ENCODE measurements at regions not wholly inside any gene's neighbourhood (a gene's known extent, or its start where the extent isn't known, plus 50 kb on each side); places are given as distances from the start of the nearest gene placed in this dataset.

DNA sequence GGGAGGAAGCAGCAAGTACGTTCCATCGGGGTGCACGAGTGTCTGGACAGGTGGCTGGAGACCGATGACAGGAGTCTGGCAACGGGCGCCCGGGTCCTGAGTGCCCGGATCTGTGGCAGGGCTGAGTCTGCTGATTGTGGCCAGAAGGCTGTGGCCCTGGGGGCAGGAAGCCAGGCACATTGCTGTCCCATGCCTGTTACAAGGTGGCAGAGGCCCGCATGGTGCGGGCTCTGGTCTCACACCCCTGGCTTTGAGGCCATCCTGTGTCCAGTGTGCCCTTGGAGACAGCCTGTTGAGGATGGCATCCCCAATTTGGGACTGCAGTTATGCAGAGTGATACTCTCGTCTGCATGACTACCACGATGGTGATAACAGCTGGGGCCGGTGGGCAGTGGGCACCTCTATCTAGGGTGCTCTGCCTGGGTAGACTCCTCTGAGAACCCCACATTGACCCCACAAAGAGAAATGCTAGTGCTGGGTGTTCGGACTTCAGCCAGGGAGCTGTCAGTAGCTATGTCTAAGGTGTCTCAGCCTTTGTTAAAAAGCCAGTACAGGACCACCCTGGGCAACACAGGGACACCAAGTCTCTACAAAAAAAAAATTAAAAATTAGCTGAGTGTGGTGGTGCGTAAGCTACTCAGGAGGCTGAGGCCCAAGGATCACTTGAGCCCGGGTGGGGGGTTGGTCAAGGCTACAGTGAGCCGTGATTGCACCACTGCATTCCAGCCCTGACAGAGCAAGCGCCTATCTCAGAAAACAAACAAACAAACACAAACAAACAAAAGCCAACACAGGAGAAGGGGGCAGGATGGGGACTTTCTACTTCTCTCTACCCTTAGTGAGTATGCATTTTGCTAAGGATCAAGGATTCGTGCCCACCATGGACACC lies 88.3 kb downstream of the RHOB start:
- no peak for TF ChIP-seq SP1 (IDR thresholded peaks at IDR 0.05)
- TF ChIP-seq TARDBP (IDR thresholded peaks at IDR 0.05), result no peak
- no peak for TF ChIP-seq BHLHE40 (IDR thresholded peaks at IDR 0.05; ENCODE audit: borderline replicate concordance)
- no peak for TF ChIP-seq FOXK2 (IDR thresholded peaks at IDR 0.05)
- no peak for TF ChIP-seq FOXM1 (IDR thresholded peaks at IDR 0.05; ENCODE audit: borderline replicate concordance)
- no peak for TF ChIP-seq ELF4 (IDR thresholded peaks at IDR 0.05)
- no peak for TF ChIP-seq ZNF384 (IDR thresholded peaks at IDR 0.05)
- no peak for TF ChIP-seq SUZ12 (IDR thresholded peaks at IDR 0.05)
- TF ChIP-seq ARNT (IDR thresholded peaks at IDR 0.05), result no peak
- no peak for TF ChIP-seq HDGF (IDR thresholded peaks at IDR 0.05; ENCODE audit: borderline replicate concordance)
- TF ChIP-seq, protein P1, sequence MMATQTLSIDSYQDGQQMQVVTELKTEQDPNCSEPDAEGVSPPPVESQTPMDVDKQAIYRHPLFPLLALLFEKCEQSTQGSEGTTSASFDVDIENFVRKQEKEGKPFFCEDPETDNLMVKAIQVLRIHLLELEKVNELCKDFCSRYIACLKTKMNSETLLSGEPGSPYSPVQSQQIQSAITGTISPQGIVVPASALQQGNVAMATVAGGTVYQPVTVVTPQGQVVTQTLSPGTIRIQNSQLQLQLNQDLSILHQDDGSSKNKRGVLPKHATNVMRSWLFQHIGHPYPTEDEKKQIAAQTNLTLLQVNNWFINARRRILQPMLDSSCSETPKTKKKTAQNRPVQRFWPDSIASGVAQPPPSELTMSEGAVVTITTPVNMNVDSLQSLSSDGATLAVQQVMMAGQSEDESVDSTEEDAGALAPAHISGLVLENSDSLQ (IDR thresholded peaks at IDR 0.05), result no peak
- no peak for TF ChIP-seq L3MBTL2 (conservative IDR thresholded peaks at IDR 0.05)
- no peak for TF ChIP-seq LEF1 (IDR thresholded peaks at IDR 0.05; ENCODE audit: borderline replicate concordance)
- no peak for TF ChIP-seq FOXA1 (IDR thresholded peaks at IDR 0.05)
